A549 (cell line): ENCODE measurements at regions not wholly inside any gene's neighbourhood (a gene's known extent, or its start where the extent isn't known, plus 50 kb on each side); places are given as distances from the start of the nearest gene placed in this dataset.
"Not testable (repeated sequence)": the region's sequence is repeated elsewhere in the genome, so short reads cannot be mapped to it uniquely, and the experiment has no call there.

Experiments used
- ATAC-seq, 2 experiments: fragments of 200-7000 bp in 1 of 2; fragments of >200 bp in 1 of 2; cut with Nextera tagmentation in 1 of 2; cut with Tn5 transposase in 1 of 2; 3 replicates each; pipeline versions ENCODE4 v1.8.0 to v1.9.1; 2018 to 2020; ENCODE audit warnings: mild to moderate bottlenecking in 1 of 2, moderate library complexity in 1 of 2
- CTCF ChIA-PET: fragments of 300-600 bp; sonication (Branson Sonifier 250); formaldehyde crosslinking; extraction: SDS; loops from one replicate; lab custom pipeline; 2021; ENCODE audit warnings: antibody characterized with exemption, inconsistent platforms; lab: Yijun Ruan, JAX
- POLR2A ChIA-PET: fragments of 350-600 bp; formaldehyde crosslinking; extraction: SDS; loops from one replicate; lab custom pipeline; 2021; ENCODE audit warnings: antibody characterized with exemption, inconsistent platforms; lab: Yijun Ruan, JAX
- DNase-seq, 2 experiments: peaks; one replicate each; pipeline versions ENCODE4 v3.0.0 to v3.0.0-alpha.2; 2011 to 2016; ENCODE audit warnings: low read depth in 1 of 2, low spot score in 1 of 2
- FAIRE-seq: peaks from 2 replicates; lab custom pipeline; 2011; peaks lifted over from hg19 to GRCh38; lab: Jason Lieb, UNC
- H3K27ac ChIP-seq, 2 experiments: fragments of >200 bp; sonication (Bioruptor Twin); formaldehyde crosslinking; 3 replicates each; pipeline ENCODE4 v1.5.1; 2016 to 2017
- H3K4me1 ChIP-seq: fragments of >200 bp; sonication (Bioruptor Twin); formaldehyde crosslinking; 3 replicates; pipeline ENCODE4 v1.6.1; 2016
- H3K4me2 ChIP-seq: fragments of >200 bp; sonication (Bioruptor Twin); formaldehyde crosslinking; 3 replicates; pipeline ENCODE4 v1.6.1; 2016
- H3K4me3 ChIP-seq: fragments of >200 bp; sonication (Bioruptor Twin); formaldehyde crosslinking; 3 replicates; pipeline ENCODE4 v1.5.1; 2016
- H3K9me3 ChIP-seq: fragments of >200 bp; sonication (Bioruptor Twin); formaldehyde crosslinking; 3 replicates; pipeline ENCODE4 v1.6.1; 2016
- CBX8 ChIP-seq: fragments of 200-600 bp; sonication (generic); IDR thresholded peaks from 2 replicates; pipeline ENCODE4 v1.6.1; 2016
- FOXS1 ChIP-seq: fragments of 250-450 bp; sonication (Bioruptor Pico); IDR thresholded peaks from 2 replicates; pipeline ENCODE4 v1.5.0; 2020; ENCODE audit warnings: mild to moderate bottlenecking, moderate library complexity
- GATA3 ChIP-seq: IDR thresholded peaks from 2 replicates; pipeline ENCODE4 v1.6.1; 2012; ENCODE audit warnings: borderline replicate concordance
- HDAC2 ChIP-seq: fragments of 200-600 bp; sonication (generic); IDR thresholded peaks from 2 replicates; pipeline ENCODE4 v1.6.1; 2016
- HMGXB4 ChIP-seq: fragments of 250-450 bp; sonication (Bioruptor Pico); IDR thresholded peaks from 2 replicates; pipeline ENCODE4 v1.5.0; 2021; ENCODE audit warnings: mild to moderate bottlenecking, moderate library complexity, borderline replicate concordance
- HOXA7 ChIP-seq: fragments of 250-450 bp; sonication (Bioruptor Pico); IDR thresholded peaks from 2 replicates; pipeline ENCODE4 v1.5.0; 2020; ENCODE audit warnings: mild to moderate bottlenecking, moderate library complexity
- KDM1A ChIP-seq: fragments of 200-600 bp; sonication (generic); IDR thresholded peaks from 2 replicates; pipeline ENCODE4 v1.6.1; 2016; ENCODE audit warnings: low read depth, mild to moderate bottlenecking
- KDM5A ChIP-seq: fragments of 200-600 bp; sonication (generic); IDR thresholded peaks from 2 replicates; pipeline ENCODE4 v1.6.1; 2016; ENCODE audit warnings: antibody characterized with exemption, mild to moderate bottlenecking
- MAFK ChIP-seq: fragments of 450-650 bp; IDR thresholded peaks from 2 replicates; pipeline ENCODE4 v1.6.1; 2014; ENCODE audit not compliant: partially characterized antibody
- MAZ ChIP-seq: fragments of 150-350 bp; IDR thresholded peaks from 2 replicates; pipeline ENCODE4 v1.6.1; 2014; ENCODE audit warnings: antibody characterized with exemption, low read depth, low read length, borderline replicate concordance
- MYC ChIP-seq: IDR thresholded peaks from 2 replicates; pipeline ENCODE4 v1.6.1; 2012; ENCODE audit warnings: mild to moderate bottlenecking, inconsistent platforms, low read length, improper control_type of control experiment, borderline replicate concordance
- NFE2L2 ChIP-seq: fragments of 150-350 bp; conservative IDR thresholded peaks from 2 replicates; pipeline ENCODE4 v1.6.1; 2014; ENCODE audit warnings: low read length
- NPAS2 ChIP-seq: fragments of 250-450 bp; sonication (Bioruptor Pico); IDR thresholded peaks from 2 replicates; pipeline ENCODE4 v1.8.0; 2022; ENCODE audit warnings: mild to moderate bottlenecking, moderate library complexity, borderline replicate concordance
- PHF8 ChIP-seq: fragments of 200-600 bp; sonication (generic); IDR thresholded peaks from 2 replicates; pipeline ENCODE4 v1.6.1; 2016; ENCODE audit warnings: low read depth, mild to moderate bottlenecking, antibody characterized with exemption, moderate library complexity, borderline replicate concordance
- REST ChIP-seq: fragments of 200-600 bp; sonication (generic); IDR thresholded peaks from 2 replicates; pipeline ENCODE4 v1.6.1; 2016; ENCODE audit warnings: antibody characterized with exemption, mild to moderate bottlenecking, moderate library complexity
- SREBF2 ChIP-seq: fragments of 450-650 bp; IDR thresholded peaks from 2 replicates; pipeline ENCODE4 v1.6.1; 2014; ENCODE audit warnings: mild to moderate bottlenecking, moderate library complexity
- TP53 ChIP-seq: fragments of 250-450 bp; sonication (Bioruptor Pico); IDR thresholded peaks from 2 replicates; pipeline ENCODE4 v1.5.0; 2021; ENCODE audit warnings: mild to moderate bottlenecking, moderate library complexity
- USF2 ChIP-seq: fragments of 450-650 bp; IDR thresholded peaks from 2 replicates; pipeline ENCODE4 v1.6.1; 2014; ENCODE audit warnings: antibody characterized with exemption
- ZC3H11A ChIP-seq: fragments of 450-650 bp; IDR thresholded peaks from 2 replicates; pipeline ENCODE4 v1.6.1; 2014; ENCODE audit warnings: antibody characterized with exemption, mild to moderate bottlenecking
- ZNF302 ChIP-seq: fragments of 250-450 bp; sonication (Bioruptor Pico); IDR thresholded peaks from 2 replicates; pipeline ENCODE4 v1.9.0; 2021; ENCODE audit warnings: inconsistent platforms, mild to moderate bottlenecking, moderate library complexity
- ZSCAN20 ChIP-seq: fragments of 250-450 bp; sonication (Bioruptor Pico); IDR thresholded peaks from 2 replicates; pipeline ENCODE4 v1.8.0; 2022; ENCODE audit warnings: mild to moderate bottlenecking, moderate library complexity
- WGBS: methylation state at CpG from one replicate; pipeline ENCODE4 v1.1.6; 2017; ENCODE audit errors: missing lambda C conversion rate; 5-methylcytosine and 5-hydroxymethylcytosine counted together

- no peak for TF ChIP-seq NFE2L2
- no peak for TF ChIP-seq NPAS2 (CRISPR knock-in tag)
- no peak overlapping the region for H3K4me3 ChIP-seq
- under 1% methylated on average over 4 of the region's 4 CpGs for WGBS
- ATAC-seq, result no peak
- no peaks in the 10 kb centered on the region for H3K4me1 ChIP-seq
- H3K27ac ChIP-seq, result no peak overlapping the region
- no peak overlapping the region for H3K4me2 ChIP-seq
- ChIA-PET CTCF (no interaction called here), POLR2A (no interaction called here)
- DNase-seq, result no peak
- H3K9me3 ChIP-seq, result no peaks in the 10 kb centered on the region
- FAIRE-seq, result no peak
Measured at GRCh38 chr10:2547606-2548005, 519.7 kb upstream of the PFKP start.

GRCh38 chr10:2546894-2547293 is 520.5 kb upstream of the PFKP start:
- ATAC-seq, H3K4me1 ChIP-seq, H3K4me3 ChIP-seq, DNase-seq, POLR2A ChIA-PET, CTCF ChIA-PET: not testable (repeated sequence)
- peak; percentile 73 for TF ChIP-seq ZC3H11A
- TF ChIP-seq, all 56 proteins: peak for 1; not testable (repeated sequence) for 55
- not testable (repeated sequence) for FAIRE-seq, H3K9me3 ChIP-seq, H3K27ac ChIP-seq, H3K4me2 ChIP-seq
- WGBS, result 14% methylated on average over 3 of the region's 3 CpGs

- no peak overlapping the region for H3K4me2 ChIP-seq
- H3K4me1 ChIP-seq, result no peaks in the 10 kb centered on the region
- TF ChIP-seq MAFK, result no peak
- TF ChIP-seq ZSCAN20 (CRISPR knock-in tag), result no peak
- TF ChIP-seq MAZ, result no peak
- no peak for TF ChIP-seq GATA3
- TF ChIP-seq HMGXB4 (CRISPR knock-in tag), result no peak
- TF ChIP-seq ZNF302 (CRISPR knock-in tag), result no peak
- TF ChIP-seq SREBF2, result no peak
- TF ChIP-seq KDM1A, result no peak
- TF ChIP-seq PHF8, result no peak
- TF ChIP-seq NFE2L2, result no peak
- no peak for TF ChIP-seq HOXA7
- no peak for TF ChIP-seq FOXS1
- TF ChIP-seq MYC, result no peak
- TF ChIP-seq REST, result no peak
- no peak for TF ChIP-seq USF2
- TF ChIP-seq HDAC2, result no peak
- no peak for TF ChIP-seq KDM5A
- TF ChIP-seq TP53 (CRISPR knock-in tag), result no peak
- TF ChIP-seq CBX8, result no peak
- CTCF ChIA-PET, result no interaction called here
- no peak overlapping the region for H3K4me3 ChIP-seq
- DNase-seq, result no peak
- 41% methylated on average over 3 of the region's 3 CpGs for WGBS
- ATAC-seq, result no peak
- H3K9me3 ChIP-seq, result no peaks in the 10 kb centered on the region
- H3K27ac ChIP-seq, result no peak overlapping the region
- no peak for FAIRE-seq
- POLR2A ChIA-PET, result no interaction called here
Measured at GRCh38 chr10:2543974-2544373, 523.4 kb upstream of the PFKP start.
